Ovary (tissue), 3 donors: ENCODE measurements at regions not wholly inside any gene's neighbourhood (a gene's known extent, or its start where the extent isn't known, plus 50 kb on each side); places are given as distances from the start of the nearest gene placed in this dataset.

Experiments used
- CTCF ChIP-seq, 3 donors: fragments of 450-650 bp in 2 of 3; fragments of 200-600 bp in 1 of 3; IDR thresholded peaks; one replicate each; pipeline versions ENCODE4 v1.5.1 to v1.8.0; 2016 to 2022; ENCODE audit warnings: antibody characterized with exemption in 3 of 3, mild to moderate bottlenecking in 1 of 3
- EP300 ChIP-seq: sonication (generic); formaldehyde crosslinking; IDR thresholded peaks from one replicate; pipeline ENCODE4 v1.6.1; 2017; ENCODE audit warnings: antibody characterized with exemption
- donor health status: DM: no; HTN: no; CAD: no.

- TF ChIP-seq CTCF (IDR thresholded peaks at IDR 0.05) (no peak), EP300 (no peak)
Observed at GRCh38 chr1:166627558-166627957, 211.7 kb upstream of the POGK start.
